GM18520 (cell line): ENCODE measurements at regions not wholly inside any gene's neighbourhood (a gene's known extent, or its start where the extent isn't known, plus 50 kb on each side); places are given as distances from the start of the nearest gene placed in this dataset.
"Not testable (repeated sequence)": the region's sequence is repeated elsewhere in the genome, so short reads cannot be mapped to it uniquely, and the experiment has no call there.

Source experiments
- ATAC-seq: cut with Tn5 transposase; IDR thresholded peaks from one replicate; pipeline ENCODE4 v1.9.1; 2021; ENCODE audit not compliant: unreplicated experiment

DNA sequence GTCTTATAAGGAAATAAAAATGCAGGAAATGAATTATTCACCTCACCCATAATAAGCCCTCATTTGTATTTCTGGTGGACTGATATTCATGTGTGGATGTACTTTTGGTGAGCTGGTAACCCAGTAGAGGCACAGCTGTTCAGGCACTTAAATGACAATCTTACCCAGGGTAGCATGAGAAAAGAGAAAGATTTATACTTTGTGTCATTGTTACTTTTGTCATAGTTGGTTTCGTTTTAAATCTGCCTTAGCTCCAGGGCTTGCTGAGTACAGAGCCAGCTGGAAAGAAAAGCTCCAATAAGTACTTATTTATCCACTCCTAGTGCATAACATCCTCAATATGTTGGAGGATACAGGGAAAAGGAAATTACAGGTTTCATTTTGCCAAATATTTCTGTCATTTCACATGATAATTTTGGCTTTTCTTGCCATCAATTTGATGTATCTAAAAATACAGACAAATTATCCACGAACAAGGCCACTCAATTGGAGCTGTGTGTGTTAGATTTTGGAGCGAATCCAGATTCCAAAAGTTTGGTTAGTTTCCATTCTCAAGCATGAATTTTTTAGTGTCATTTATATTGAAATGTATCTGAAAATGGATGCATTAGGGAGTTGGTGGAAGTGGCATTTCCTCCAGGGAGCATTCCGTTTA is 1276.1 kb upstream of the FAM98A start:
- no peak for ATAC-seq

DNA sequence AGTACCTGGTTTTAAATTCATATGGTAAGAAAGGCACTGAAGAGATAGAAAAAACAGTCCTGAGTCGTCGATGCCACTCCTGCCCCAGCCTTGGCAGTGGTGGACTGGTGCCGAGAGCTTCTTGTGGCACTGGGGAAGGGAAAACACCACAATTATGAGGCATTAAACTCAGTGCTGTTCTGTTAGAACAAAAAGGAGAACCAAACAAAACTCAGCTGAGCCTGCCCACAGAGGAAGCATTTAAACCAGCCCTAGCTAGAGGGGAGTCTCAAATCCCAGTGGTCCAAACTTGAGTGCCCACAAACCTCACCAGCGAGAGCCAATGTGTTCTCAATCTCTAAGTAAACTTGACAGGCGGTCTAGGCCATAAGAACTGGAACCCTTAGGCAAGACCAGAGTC is 1254.5 kb upstream of the FAM98A start:
- ATAC-seq = no peak

- ATAC-seq = no peak
Observed at GRCh38 chr2:34851804-34852203, 1252.7 kb upstream of the FAM98A start.

DNA sequence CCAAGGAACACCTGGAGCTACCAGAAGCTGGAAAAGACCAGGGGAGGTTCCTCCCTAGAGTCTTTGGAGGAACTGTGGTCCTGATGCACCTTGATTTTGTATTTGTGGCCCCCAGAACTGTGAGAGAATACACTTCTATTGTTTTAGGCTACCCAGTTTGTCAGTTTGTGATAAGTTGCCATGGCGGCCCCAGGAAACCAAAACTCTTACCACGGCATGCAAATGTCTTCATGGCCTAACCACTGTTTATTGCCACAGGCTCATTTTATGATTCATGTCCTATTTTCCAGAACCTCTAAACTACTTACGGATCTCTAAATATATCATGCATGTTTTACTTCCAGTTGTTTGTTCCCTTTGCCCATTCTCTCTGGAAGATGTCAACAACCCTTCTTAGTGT is 1250.7 kb upstream of the FAM98A start:
- no peak for ATAC-seq

DNA sequence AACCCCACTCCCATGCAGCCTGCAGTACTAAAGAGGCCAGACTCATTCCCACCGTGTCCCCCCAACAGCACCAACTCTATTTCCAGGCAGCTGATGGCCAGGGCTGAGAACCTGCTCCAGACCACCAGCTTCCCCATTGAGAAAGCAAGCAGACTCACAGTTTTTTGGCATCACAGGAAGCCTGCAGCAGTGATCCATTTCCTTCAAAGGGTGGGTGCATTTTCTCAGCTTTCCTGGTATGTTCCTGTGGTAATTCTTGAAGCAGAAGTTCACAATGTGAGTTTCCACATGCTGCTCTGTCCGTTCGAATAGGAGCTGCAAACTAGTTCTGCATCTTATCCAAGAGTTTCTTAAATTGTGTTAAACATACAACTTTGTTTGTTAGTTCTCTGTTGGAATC is 1249.6 kb upstream of the FAM98A start:
- ATAC-seq = no peak

GRCh38 chr2:34848132-34848531 is 1249.0 kb upstream of the FAM98A start:
- ATAC-seq = no peak

- ATAC-seq = no peak
Observed at GRCh38 chr2:34844629-34845028, 1245.5 kb upstream of the FAM98A start.

- no peak for ATAC-seq
Observed at GRCh38 chr2:34838408-34838807, 1239.3 kb upstream of the FAM98A start.

DNA sequence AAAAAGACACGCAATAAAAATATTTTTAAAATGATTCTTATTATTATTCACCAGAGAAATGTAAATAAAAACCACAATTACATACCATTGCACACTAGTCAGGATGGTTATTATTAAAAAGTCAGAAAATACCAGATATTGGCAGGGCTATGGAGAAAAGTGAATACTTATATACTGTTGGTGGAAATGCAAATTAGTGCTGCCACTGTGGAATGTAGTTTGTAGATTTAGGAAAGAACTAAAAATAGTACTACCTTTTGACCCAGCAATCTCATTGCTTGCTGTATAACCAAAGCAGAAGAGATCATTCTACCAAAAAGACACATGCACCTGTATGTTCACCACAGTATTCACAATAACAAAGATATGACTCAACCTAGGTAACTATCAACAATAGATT is 1237.3 kb upstream of the FAM98A start:
- no peak for ATAC-seq

DNA sequence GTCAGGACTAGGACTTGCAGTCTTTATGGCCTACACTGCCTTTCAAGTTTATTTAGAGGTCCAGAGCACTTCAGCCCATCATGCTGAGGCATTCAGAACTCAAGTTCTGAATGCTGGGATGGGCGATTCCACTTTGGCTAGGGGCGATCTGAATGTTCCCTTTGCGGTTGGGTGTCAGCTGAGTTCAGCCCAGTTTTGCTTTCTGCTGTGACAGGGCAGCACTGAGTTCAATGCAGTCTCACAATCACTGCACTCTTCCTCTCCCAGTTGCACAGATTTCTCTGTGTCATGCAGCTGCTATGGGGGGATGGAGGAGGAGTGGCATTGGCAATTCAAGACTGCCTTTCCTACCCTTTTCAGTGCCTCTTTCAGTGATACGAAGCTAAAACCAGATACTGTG is 1232.0 kb upstream of the FAM98A start:
- ATAC-seq = no peak

DNA sequence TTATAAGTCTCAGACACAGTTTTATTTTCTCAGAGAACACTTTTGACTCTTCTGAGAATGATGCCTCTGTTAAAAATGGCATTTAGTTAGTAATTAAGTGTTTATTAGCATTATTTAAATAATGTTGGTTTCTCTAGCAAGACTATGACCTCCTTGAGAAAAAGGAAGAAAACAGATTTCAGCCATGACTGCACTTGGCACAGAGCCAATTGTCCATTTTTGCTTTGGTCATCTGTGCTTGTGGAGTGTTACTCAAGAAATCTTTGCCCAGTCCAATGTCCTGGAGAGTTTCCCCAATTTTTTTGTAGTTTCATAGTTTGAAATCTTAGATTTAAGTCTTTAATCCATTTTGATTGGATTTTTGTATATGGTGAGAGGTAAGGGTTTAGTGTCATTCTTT is 1229.4 kb upstream of the FAM98A start:
- no peak for ATAC-seq

DNA sequence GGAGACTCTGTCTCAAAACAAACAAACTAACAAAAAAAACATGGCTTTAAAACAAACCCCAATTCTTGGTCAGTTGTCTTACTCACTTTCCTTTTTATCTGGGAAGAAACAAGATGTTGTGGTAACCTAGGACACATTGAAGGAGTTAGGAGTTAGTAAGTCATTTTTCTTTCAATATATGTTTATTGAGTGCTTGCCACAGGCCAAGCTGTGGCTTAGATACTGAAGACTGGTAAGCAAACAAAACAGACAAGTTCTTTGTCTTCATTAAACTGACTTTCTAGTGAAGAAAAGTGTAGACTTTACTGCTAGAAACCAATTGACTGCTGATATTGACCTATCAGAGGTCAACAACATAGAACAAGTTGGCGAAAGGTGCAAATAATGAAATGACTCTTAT is 1228.3 kb upstream of the FAM98A start:
- no peak for ATAC-seq

DNA sequence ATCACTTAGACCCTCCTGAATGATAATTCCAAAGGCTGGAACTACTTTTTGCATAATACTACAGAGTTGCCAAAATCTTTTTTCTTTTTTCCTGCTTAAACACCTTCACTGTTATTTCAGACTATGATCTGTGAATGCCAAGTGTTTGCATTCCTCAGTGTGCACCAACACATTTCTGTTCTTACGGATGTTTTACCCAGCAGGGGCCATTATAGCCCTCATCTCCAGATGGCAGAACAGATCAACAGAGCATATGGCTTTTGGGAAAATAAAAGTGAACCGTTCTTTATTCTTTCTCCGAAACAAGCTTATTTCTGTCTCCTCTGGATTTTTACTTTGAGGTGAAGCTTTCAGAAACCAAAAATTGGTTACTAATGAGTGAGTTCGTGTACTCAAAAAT is 1226.6 kb upstream of the FAM98A start:
- no peak for ATAC-seq

GRCh38 chr2:34822616-34823015 is 1223.5 kb upstream of the FAM98A start:
- ATAC-seq = no peak

DNA sequence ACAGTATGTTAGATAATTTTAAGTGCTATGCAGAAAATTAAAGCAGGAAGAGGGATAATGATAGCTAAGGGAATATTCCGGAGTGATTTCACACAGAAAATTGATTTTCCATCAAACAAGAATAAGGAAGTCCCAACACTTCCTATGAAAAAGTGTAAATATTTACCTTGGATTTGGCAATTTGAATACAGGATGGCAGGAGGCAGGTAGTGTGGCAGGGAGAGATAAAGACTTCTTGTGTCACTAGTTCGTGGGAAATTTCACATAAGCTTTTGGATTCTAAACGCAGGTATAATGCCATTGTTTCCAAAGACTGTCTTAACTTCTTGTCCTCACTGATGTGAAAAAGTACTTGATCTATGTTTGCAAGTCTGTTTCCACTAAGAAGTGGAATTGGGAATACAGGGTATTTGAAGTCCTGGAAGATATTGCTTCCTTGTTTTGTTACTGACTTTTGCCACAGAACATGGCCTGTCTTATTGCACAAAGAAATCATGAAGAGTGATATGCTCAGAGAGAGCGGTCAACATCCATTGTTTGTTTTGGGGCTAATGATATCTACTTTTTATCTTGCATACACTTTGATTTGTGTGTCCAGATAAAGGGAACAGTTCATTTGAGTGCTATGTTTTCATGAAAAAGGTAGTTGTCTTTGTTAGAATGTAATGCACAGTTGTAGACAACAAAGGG is 1216.1 kb upstream of the FAM98A start:
- ATAC-seq = no peak

- ATAC-seq = no peak
Observed at GRCh38 chr2:34810456-34810855, 1211.4 kb upstream of the FAM98A start.

DNA sequence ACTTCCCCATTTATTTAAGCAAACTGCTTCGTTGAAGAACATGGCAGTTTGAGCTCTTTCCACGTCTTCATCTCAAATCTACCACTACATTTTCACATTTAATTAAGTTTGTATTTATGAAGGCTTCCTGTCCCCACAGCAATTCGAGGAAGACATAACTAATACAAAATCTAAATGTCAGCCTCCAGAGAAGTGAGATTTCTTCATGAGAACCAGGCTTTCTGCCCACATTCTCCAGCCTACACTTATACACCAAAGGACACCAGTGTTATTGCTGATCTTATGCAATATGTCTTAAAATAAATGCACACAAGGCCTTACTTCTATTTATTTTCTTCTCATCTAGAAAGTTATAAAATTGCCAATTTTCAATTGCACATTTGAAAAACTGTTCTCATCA is 1209.3 kb upstream of the FAM98A start:
- ATAC-seq = no peak

DNA sequence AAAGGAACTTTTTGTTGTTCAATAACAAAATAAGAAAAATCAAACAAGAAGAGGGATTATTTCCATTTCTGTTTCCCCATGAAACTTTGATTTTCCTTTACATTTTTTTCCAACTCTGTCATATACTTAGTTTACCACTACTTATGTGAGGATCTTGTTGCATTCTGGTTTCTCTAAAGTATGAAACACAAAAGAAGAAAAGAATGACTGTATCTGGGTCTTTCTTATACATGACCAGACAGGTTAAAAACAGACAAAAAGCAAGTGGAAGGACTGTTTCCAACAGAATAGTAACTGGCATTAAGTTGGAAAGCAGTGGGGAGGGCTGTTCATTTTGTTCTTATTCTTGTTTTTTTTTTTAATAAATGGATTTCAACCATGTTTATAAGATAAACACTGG is 1207.8 kb upstream of the FAM98A start:
- ATAC-seq = no peak

GRCh38 chr2:34806396-34806795 is 1207.3 kb upstream of the FAM98A start:
- no peak for ATAC-seq

DNA sequence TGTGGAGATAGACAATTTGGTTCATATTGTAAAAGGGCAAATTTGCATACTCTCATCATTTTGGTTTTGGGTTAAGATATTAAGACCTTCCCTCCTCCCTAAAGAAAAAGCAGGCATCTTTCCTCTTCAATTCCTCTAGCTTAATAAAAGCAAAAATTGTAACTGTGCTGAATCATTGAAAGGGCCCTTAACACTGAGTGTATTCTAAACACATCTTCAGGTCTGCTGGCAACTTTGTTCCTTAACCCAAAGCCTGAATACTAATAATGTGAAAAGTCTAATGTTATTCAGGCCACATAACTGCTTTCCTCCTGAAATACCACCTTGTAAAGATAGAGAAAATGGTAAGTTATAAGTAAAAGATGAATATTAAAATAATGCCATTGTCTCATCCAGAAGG is 1200.5 kb upstream of the FAM98A start:
- ATAC-seq = no peak

DNA sequence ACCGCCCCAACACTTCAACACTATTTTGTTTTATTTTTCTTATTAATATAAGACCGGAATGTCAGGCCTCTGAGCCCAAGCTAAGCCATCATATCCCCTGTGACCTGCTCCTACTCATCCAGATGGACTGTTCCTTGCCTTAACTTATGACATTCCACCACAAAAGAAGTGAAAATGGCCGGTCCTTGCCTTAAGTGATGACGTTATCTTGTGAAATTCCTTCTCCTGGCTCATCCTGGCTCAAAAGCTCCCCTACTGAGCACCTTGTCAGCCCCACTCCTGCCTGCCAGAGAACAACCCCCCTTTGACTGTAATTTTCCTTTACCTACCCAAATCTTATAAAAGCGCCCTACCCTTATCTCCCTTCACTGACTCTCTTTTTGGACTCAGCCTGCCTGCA is 1196.5 kb upstream of the FAM98A start:
- not testable (repeated sequence) for ATAC-seq

GRCh38 chr2:34789169-34789568 is 1190.1 kb upstream of the FAM98A start:
- no peak for ATAC-seq

- no peak for ATAC-seq
Observed at GRCh38 chr2:34787341-34787740, 1188.2 kb upstream of the FAM98A start.
